Neural cell (in vitro differentiated cells): ENCODE measurements at regions not wholly inside any gene's neighbourhood (a gene's known extent, or its start where the extent isn't known, plus 50 kb on each side); places are given as distances from the start of the nearest gene placed in this dataset.

Experiments used
- H2AFZ ChIP-seq: fragments of 200-600, 300-800 bp; sonication (generic), shearing (Covaris generic); 2 replicates; pipeline ENCODE4 v1.6.0; 2014; ENCODE audit warnings: low read depth, mild to moderate bottlenecking, antibody characterized with exemption, low read length, moderate library complexity
- H3F3A ChIP-seq: fragments of 200-600 bp; shearing (Covaris generic); 2 replicates; pipeline ENCODE4 v1.6.1; 2016; ENCODE audit warnings: mild to moderate bottlenecking, moderate library complexity, mixed read lengths, antibody characterized with exemption, low read length; ENCODE audit not compliant: insufficient read depth, poor library complexity, severe bottlenecking
- H3K27ac ChIP-seq: fragments of 200-600, 300-800 bp; sonication (generic), shearing (Covaris generic); 2 replicates; pipeline ENCODE4 v1.5.1; 2014; ENCODE audit warnings: mild to moderate bottlenecking, low read length, moderate library complexity
- H3K27me3 ChIP-seq: fragments of 300-800, 200-600 bp; sonication (generic), shearing (Covaris generic); 2 replicates; pipeline ENCODE4 v1.6.0; 2014; ENCODE audit warnings: mild to moderate bottlenecking, low read depth, low read length, moderate library complexity; ENCODE audit not compliant: insufficient read depth
- H3K36me3 ChIP-seq: fragments of 300-800, 200-600 bp; sonication (generic), shearing (Covaris generic); 2 replicates; pipeline ENCODE4 v1.5.1; 2014; ENCODE audit warnings: mild to moderate bottlenecking, antibody characterized with exemption, low read length, moderate library complexity; ENCODE audit not compliant: insufficient read depth
- H3K4me2 ChIP-seq: fragments of 300-800, 200-600 bp; sonication (generic), shearing (Covaris generic); 2 replicates; pipeline ENCODE4 v1.6.0; 2014; ENCODE audit warnings: mild to moderate bottlenecking, low read length
- H3K4me3 ChIP-seq: fragments of 300-800, 200-600 bp; sonication (generic), shearing (Covaris generic); 2 replicates; pipeline ENCODE4 v1.5.1; 2014; ENCODE audit warnings: mild to moderate bottlenecking, low read length, moderate library complexity
- H3K79me2 ChIP-seq: fragments of 200-600 bp; shearing (Covaris generic); replicated peaks from 2 replicates; pipeline ENCODE4 v1.6.0; 2014; ENCODE audit warnings: mild to moderate bottlenecking, low read length, moderate library complexity; ENCODE audit not compliant: insufficient read depth
- H3K9ac ChIP-seq: fragments of 300-800, 200-600 bp; sonication (generic), shearing (Covaris generic); 2 replicates; pipeline ENCODE4 v1.6.1; 2016; ENCODE audit warnings: mild to moderate bottlenecking, low read length, mixed read lengths
- H3K9me2 ChIP-seq: fragments of 200-600 bp; shearing (Covaris generic); 2 replicates; pipeline ENCODE4 v1.6.1; 2016; ENCODE audit warnings: mild to moderate bottlenecking, low read length, mixed read lengths; ENCODE audit not compliant: insufficient read depth
- H3K9me3 ChIP-seq: fragments of 200-600, 300-800 bp; sonication (generic), shearing (Covaris generic); 2 replicates; pipeline ENCODE4 v1.6.1; 2016; ENCODE audit warnings: mild to moderate bottlenecking, mixed run types, low read length, moderate library complexity, mixed read lengths
- H4K20me1 ChIP-seq: fragments of 200-600 bp; shearing (Covaris generic); 2 replicates; pipeline ENCODE4 v1.6.1; 2016; ENCODE audit warnings: mild to moderate bottlenecking, mixed run types; ENCODE audit not compliant: insufficient read depth
- CTCF ChIP-seq: fragments of 450-650 bp; IDR thresholded peaks from 2 replicates; pipeline ENCODE4 v1.5.1; 2014; ENCODE audit warnings: antibody characterized with exemption, mild to moderate bottlenecking, moderate library complexity; ENCODE audit not compliant: poor library complexity, severe bottlenecking
- EP300 ChIP-seq: fragments of 450-650 bp; conservative IDR thresholded peaks from 2 replicates; pipeline ENCODE4 v1.6.1; 2014; ENCODE audit warnings: antibody characterized with exemption, mild to moderate bottlenecking, moderate library complexity; ENCODE audit not compliant: poor library complexity, severe bottlenecking
- EZH2 ChIP-seq: fragments of 200-600, 300-800 bp; shearing (Covaris generic), sonication (generic); IDR thresholded peaks from 2 replicates; pipeline ENCODE4 v1.6.1; 2014; ENCODE audit warnings: antibody characterized with exemption, low read length, borderline replicate concordance, mild to moderate bottlenecking; ENCODE audit not compliant: insufficient read depth, poor library complexity, severe bottlenecking
- MXI1 ChIP-seq: fragments of 450-650 bp; conservative IDR thresholded peaks from 2 replicates; pipeline ENCODE4 v1.6.1; 2014; ENCODE audit warnings: antibody characterized with exemption, mild to moderate bottlenecking; ENCODE audit not compliant: poor library complexity, severe bottlenecking
- POLR2AphosphoS5 ChIP-seq: IDR thresholded peaks from 2 replicates; pipeline ENCODE4 v1.6.1; 2012
- RAD21 ChIP-seq: fragments of 450-650 bp; conservative IDR thresholded peaks from 2 replicates; pipeline ENCODE4 v1.6.1; 2014; ENCODE audit warnings: antibody characterized with exemption, mild to moderate bottlenecking, moderate library complexity
- REST ChIP-seq: IDR thresholded peaks from 2 replicates; pipeline ENCODE4 v1.6.1; 2012; ENCODE audit warnings: borderline replicate concordance
- SMC3 ChIP-seq: fragments of 450-650 bp; conservative IDR thresholded peaks from 2 replicates; pipeline ENCODE4 v1.6.1; 2014; ENCODE audit warnings: antibody characterized with exemption, mild to moderate bottlenecking, moderate library complexity; ENCODE audit not compliant: poor library complexity
- TAF1 ChIP-seq: IDR thresholded peaks from 2 replicates; pipeline ENCODE4 v1.6.1; 2012; ENCODE audit warnings: low read depth

GRCh38 chr6:169908403-169908933, 157.0 kb downstream of the ERMARD start:
- no peak overlapping the region for H3K27ac ChIP-seq
- no peaks in the 10 kb centered on the region for H3K27me3 ChIP-seq
- H4K20me1 ChIP-seq: no peaks in the 10 kb centered on the region
- H3K36me3 ChIP-seq: no peaks in the 10 kb centered on the region
- H3K9ac ChIP-seq: no peak overlapping the region
- H3K4me3 ChIP-seq: no peak overlapping the region
- no peaks in the 10 kb centered on the region for H3K9me3 ChIP-seq
- H3K4me2 ChIP-seq: no peak overlapping the region
- H3K79me2 ChIP-seq: no peaks in the 10 kb centered on the region
- TF ChIP-seq TAF1 (no peak), SMC3 (no peak), CTCF (no peak), MXI1 (no peak), REST (no peak), EZH2 (no peak), EP300 (no peak), POLR2AphosphoS5 (no peak), RAD21 (no peak)
- no peaks in the 10 kb centered on the region for H3F3A ChIP-seq
- H3K9me2 ChIP-seq: no peaks in the 10 kb centered on the region
- H2AFZ ChIP-seq: no peak overlapping the region

GRCh38 chr6:169907419-169908115, 156.1 kb downstream of the ERMARD start:
- Histone ChIP-seq H3F3A (no peaks in the 10 kb centered on the region), H3K9ac (no peak overlapping the region), H3K9me3 (no peaks in the 10 kb centered on the region), H4K20me1 (no peaks in the 10 kb centered on the region), H3K27ac (no peak overlapping the region), H3K27me3 (no peaks in the 10 kb centered on the region), H3K36me3 (no peaks in the 10 kb centered on the region), H3K79me2 (no peaks in the 10 kb centered on the region), H3K4me3 (no peak overlapping the region), H2AFZ (no peak overlapping the region), H3K9me2 (no peaks in the 10 kb centered on the region), H3K4me2 (no peak overlapping the region)
- no peak for TF ChIP-seq MXI1
- no peak for TF ChIP-seq EZH2
- TF ChIP-seq REST: no peak
